GM23248 (cell line): ENCODE measurements at regions not wholly inside any gene's neighbourhood (a gene's known extent, or its start where the extent isn't known, plus 50 kb on each side); places are given as distances from the start of the nearest gene placed in this dataset.

Experiments used
- DNase-seq: peaks from one replicate; pipeline ENCODE4 v3.0.0-alpha.2; 2015
- H2AFZ ChIP-seq: fragments of 200-600 bp; sonication (generic); 2 replicates; pipeline ENCODE4 v1.6.1; 2016; ENCODE audit warnings: antibody characterized with exemption
- H3F3A ChIP-seq: fragments of 200-600 bp; sonication (generic); 2 replicates; pipeline ENCODE4 v1.6.1; 2016; ENCODE audit warnings: mild to moderate bottlenecking, antibody characterized with exemption, mixed run types; ENCODE audit not compliant: insufficient read depth
- H3K27ac ChIP-seq: fragments of 200-600 bp; sonication (generic); 2 replicates; pipeline ENCODE4 v1.5.1; 2016; ENCODE audit warnings: mild to moderate bottlenecking
- H3K27me3 ChIP-seq: fragments of 200-600 bp; sonication (generic); replicated peaks from 2 replicates; pipeline ENCODE4 v1.6.1; 2016; ENCODE audit warnings: mild to moderate bottlenecking; ENCODE audit not compliant: insufficient read depth
- H3K36me3 ChIP-seq: fragments of 200-600 bp; sonication (generic); 2 replicates; pipeline ENCODE4 v1.6.1; 2016; ENCODE audit warnings: low read depth, mild to moderate bottlenecking
- H3K4me1 ChIP-seq: fragments of 200-600 bp; sonication (generic); 2 replicates; pipeline ENCODE4 v1.6.1; 2016; ENCODE audit warnings: mild to moderate bottlenecking; ENCODE audit not compliant: insufficient read depth
- H3K4me2 ChIP-seq: fragments of 200-600 bp; sonication (generic); one replicate; pipeline ENCODE4 v1.6.1; 2016; ENCODE audit warnings: mild to moderate bottlenecking; ENCODE audit not compliant: unreplicated experiment
- H3K4me3 ChIP-seq: fragments of 200-600 bp; sonication (generic); 2 replicates; pipeline ENCODE4 v1.5.1; 2016; ENCODE audit warnings: mild to moderate bottlenecking
- H3K79me2 ChIP-seq: fragments of 200-600 bp; sonication (generic); 2 replicates; pipeline ENCODE4 v1.6.1; 2016; ENCODE audit warnings: mild to moderate bottlenecking; ENCODE audit not compliant: insufficient read depth
- H3K9ac ChIP-seq: fragments of 200-600 bp; sonication (generic); 2 replicates; pipeline ENCODE4 v1.6.1; 2016; ENCODE audit warnings: mild to moderate bottlenecking
- H3K9me2 ChIP-seq: fragments of 200-600 bp; sonication (generic); 2 replicates; pipeline ENCODE4 v1.6.1; 2016; ENCODE audit warnings: mixed run types, mild to moderate bottlenecking, moderate library complexity; ENCODE audit not compliant: insufficient read depth
- H3K9me3 ChIP-seq: fragments of 200-600 bp; sonication (generic); one replicate; pipeline ENCODE4 v1.6.1; 2017; ENCODE audit warnings: low read depth
- H4K20me1 ChIP-seq: fragments of 200-600 bp; sonication (generic); 2 replicates; pipeline ENCODE4 v1.6.0; 2016; ENCODE audit not compliant: insufficient read depth
- EZH2 ChIP-seq: fragments of 200-600 bp; sonication (generic); IDR thresholded peaks from 2 replicates; pipeline ENCODE4 v1.6.1; 2018; ENCODE audit warnings: antibody characterized with exemption, mild to moderate bottlenecking; ENCODE audit not compliant: insufficient read depth, poor library complexity, severe bottlenecking
- EZH2phosphoT487 ChIP-seq: fragments of 200-600 bp; sonication (generic); IDR thresholded peaks from 2 replicates; pipeline ENCODE4 v1.6.1; 2018; ENCODE audit warnings: antibody characterized with exemption, moderate library complexity, mild to moderate bottlenecking, low read depth; ENCODE audit not compliant: insufficient read depth
- WGBS, 2 experiments: methylation state at CpG; one replicate each; pipeline ENCODE4 v1.1.6; 2015 to 2017; ENCODE audit warnings: low lambda C conversion rate in 2 of 2, low coverage in 1 of 2; ENCODE audit errors: missing lambda C conversion rate in 2 of 2; 5-methylcytosine and 5-hydroxymethylcytosine counted together
- in situ Hi-C: fragments of 300-500 bp; cut with MboI; formaldehyde crosslinking; loops from 2 replicates; pipeline ENCODE4 v1.15.0; 2020

DNA sequence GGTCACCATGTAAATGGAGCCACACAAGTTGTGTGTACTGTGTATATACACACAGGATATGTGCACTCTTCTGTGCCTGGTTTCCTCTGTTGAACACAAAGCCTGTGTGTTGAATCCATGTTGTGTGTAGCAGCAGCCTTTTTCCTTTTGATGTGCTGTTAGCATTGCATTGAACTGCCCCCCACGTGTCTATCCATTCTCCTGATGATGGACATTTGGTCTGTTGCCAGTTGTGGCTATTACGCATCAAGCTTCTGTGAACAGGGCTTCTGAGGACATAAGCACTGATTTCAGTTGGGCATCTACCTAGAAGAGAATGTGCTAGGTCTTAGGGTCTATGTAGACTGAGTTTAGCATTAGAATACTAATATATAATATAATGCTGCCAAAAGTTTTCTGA, 77.4 kb downstream of the LSM3 start:
- Histone ChIP-seq H3K9me3 (no peaks in the 10 kb centered on the region), H3K36me3 (no peaks in the 10 kb centered on the region), H3K79me2 (no peaks in the 10 kb centered on the region), H3K27ac (no peak overlapping the region), H3K4me1 (peaks cover 7% of the 10 kb centered on the region), H3K4me2 (no peak overlapping the region), H3K9me2 (no peaks in the 10 kb centered on the region), H2AFZ (no peak overlapping the region), H3K9ac (no peak overlapping the region), H4K20me1 (no peaks in the 10 kb centered on the region), H3K4me3 (no peak overlapping the region), H3F3A (no peaks in the 10 kb centered on the region), H3K27me3 (no peaks in the 10 kb centered on the region)
- in situ Hi-C loops: no loop called here
- TF ChIP-seq EZH2phosphoT487 (no peak), EZH2 (no peak)
- no peak for DNase-seq
- WGBS, 2 experiments: 91 to 97% methylated on average over 2 of the region's 2 CpGs

DNA sequence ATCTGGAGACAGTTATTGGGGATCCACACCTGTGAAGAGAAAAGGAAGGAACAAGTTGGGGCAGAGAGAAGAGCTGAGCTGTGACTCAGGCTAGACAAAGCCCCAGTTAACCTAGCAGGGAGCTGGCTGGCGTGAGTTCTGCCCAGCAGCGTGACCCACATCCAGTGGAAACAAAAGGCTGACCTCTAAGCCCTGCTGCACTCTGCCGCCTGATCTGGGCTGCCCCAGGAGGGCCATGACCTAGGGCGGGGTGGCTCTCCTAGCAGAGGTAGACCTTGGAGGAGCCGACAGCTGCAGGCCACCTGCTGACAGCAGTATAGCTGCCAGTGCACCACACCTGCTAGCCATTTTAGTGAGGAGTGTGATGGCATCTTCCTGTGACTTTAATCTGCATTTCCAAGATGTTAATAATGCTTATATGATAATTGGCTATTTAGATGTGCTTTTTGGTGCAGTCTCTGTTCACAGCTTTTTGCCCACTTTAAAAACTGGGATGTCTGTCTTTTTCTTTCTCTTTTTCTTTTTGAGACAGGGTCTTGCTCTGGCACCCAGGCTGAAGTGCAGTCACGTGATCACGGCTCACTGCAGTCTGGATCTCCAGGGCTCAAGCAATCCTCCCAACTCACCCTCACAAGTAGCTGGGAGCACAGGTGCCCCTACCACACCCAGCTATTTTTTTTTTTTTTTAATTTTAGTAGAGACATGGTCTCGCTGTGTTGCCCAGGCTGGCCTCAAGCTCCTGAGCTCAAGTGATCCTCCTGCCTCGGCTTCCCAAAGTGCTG, 78.1 kb downstream of the LSM3 start:
- in situ Hi-C loops: no loop called here

DNA sequence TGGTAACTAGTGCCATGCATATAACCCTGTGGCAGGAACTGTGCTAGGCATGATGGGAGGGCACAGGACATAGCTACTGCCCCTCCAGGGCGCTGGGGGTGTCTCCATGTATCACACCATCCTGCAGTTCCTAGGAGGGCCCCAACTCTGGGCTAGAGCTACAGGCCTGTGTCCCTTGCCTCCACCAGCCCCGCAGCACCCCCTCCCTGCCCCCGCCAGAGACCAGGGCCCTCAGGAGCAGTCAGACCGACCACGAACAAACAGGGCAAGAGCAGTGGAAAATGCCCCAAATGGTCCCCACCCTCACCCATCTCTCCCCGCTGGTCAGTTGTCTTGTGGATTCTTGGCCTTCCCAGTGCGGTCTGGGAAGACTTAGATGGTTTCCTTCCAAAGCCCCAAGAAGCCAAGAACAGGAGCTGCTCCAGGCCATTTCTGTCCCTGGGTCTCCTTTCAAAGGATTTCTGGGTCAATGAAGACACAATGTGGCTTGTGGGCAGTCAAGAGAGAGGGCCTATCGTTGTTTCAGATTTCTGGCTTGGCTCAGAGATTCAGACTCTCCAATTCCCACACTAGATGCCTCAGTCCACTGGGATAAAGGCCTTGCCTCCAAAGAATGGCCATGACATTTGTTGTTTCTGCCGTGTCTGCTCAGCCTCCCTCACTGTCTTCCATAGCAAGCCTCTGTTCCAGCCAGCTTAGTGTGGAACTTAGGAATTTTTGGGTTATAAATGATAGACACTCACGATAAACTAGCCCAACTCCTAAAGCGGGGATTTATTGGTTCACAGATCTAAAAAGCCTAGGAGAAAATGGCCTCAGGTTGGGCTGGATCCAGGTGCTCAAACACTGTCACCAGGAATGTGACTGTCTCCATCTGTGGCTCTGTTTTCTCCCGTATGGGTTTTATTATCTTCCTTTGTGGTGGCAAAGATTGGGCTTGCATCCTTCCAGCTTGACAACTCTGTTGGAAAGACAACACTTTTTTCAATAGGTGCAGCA, 80.6 kb downstream of the LSM3 start:
- no peak overlapping the region for H3K27ac ChIP-seq
- no peaks in the 10 kb centered on the region for H3K4me1 ChIP-seq
- no peak overlapping the region for H3K9ac ChIP-seq
- H3K27me3 ChIP-seq: no peaks in the 10 kb centered on the region
- H3K4me2 ChIP-seq: no peak overlapping the region
- H3F3A ChIP-seq: no peaks in the 10 kb centered on the region
- no peaks in the 10 kb centered on the region for H3K9me3 ChIP-seq
- no peak for DNase-seq
- no peaks in the 10 kb centered on the region for H3K36me3 ChIP-seq
- TF ChIP-seq EZH2phosphoT487 (no peak), EZH2 (no peak)
- in situ Hi-C loops: no loop called here
- H3K9me2 ChIP-seq: no peaks in the 10 kb centered on the region
- no peak overlapping the region for H2AFZ ChIP-seq
- no peak overlapping the region for H3K4me3 ChIP-seq
- H4K20me1 ChIP-seq: no peaks in the 10 kb centered on the region
- WGBS, 2 experiments: 67 to 70% methylated on average over 10 to 12 of the region's 12 CpGs
- H3K79me2 ChIP-seq: no peaks in the 10 kb centered on the region

More for the DNA sequence above, 78.1 kb downstream of the LSM3 start:
- no peak for DNase-seq
- H3F3A ChIP-seq: no peaks in the 10 kb centered on the region
- no peaks in the 10 kb centered on the region for H3K27me3 ChIP-seq
- TF ChIP-seq EZH2phosphoT487 (no peak), EZH2 (no peak)
- H3K9me2 ChIP-seq: no peaks in the 10 kb centered on the region
- 74 to 80% methylated on average over 9 of the region's 9 CpGs for whole genome bisulfite sequencing, 2 experiments
- no peak overlapping the region for H3K27ac ChIP-seq
- no peaks in the 10 kb centered on the region for H3K79me2 ChIP-seq
- H3K4me3 ChIP-seq: no peak overlapping the region
- peaks cover 7% of the 10 kb centered on the region for H3K4me1 ChIP-seq
- no peak overlapping the region for H3K4me2 ChIP-seq
- H3K9ac ChIP-seq: no peak overlapping the region
- no peaks in the 10 kb centered on the region for H3K9me3 ChIP-seq
- no peaks in the 10 kb centered on the region for H4K20me1 ChIP-seq
- H3K36me3 ChIP-seq: no peaks in the 10 kb centered on the region
- no peak overlapping the region for H2AFZ ChIP-seq

DNA sequence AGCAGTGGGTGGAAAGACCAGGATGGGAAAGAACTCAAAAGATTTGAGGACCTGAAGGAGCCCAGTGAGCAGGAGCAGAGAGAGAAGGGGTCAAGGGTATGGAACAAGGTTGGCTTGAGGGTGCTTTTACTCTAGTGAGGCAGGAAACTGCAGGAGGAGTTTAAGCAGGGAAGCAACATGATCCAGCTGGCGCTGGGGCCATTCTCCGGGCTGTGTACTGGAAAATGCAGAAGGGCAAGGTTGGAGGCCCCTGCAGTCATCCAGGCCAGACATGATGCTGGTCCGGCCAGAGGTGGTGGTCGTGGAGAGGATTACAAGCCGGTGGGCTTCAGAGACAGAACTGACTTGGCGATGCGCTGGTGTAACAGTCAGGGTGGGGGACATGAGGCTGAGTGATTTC, 81.8 kb downstream of the LSM3 start:
- no peak overlapping the region for H3K4me3 ChIP-seq
- no peak overlapping the region for H2AFZ ChIP-seq
- no peaks in the 10 kb centered on the region for H4K20me1 ChIP-seq
- no peaks in the 10 kb centered on the region for H3K4me1 ChIP-seq
- no peaks in the 10 kb centered on the region for H3K9me2 ChIP-seq
- no peaks in the 10 kb centered on the region for H3K79me2 ChIP-seq
- DNase-seq: no peak
- in situ Hi-C loops: loop anchor here (5.0 kb wide), 1 partner anchor 202 kb away; no protein-coding TSS in a partner anchor
- no peaks in the 10 kb centered on the region for H3K9me3 ChIP-seq
- no peaks in the 10 kb centered on the region for H3K27me3 ChIP-seq
- TF ChIP-seq EZH2phosphoT487 (no peak), EZH2 (no peak)
- no peak overlapping the region for H3K9ac ChIP-seq
- H3K27ac ChIP-seq: no peak overlapping the region
- no peaks in the 10 kb centered on the region for H3F3A ChIP-seq
- no peaks in the 10 kb centered on the region for H3K36me3 ChIP-seq
- 62 to 69% methylated on average over 7 of the region's 7 CpGs for WGBS, 2 experiments
- no peak overlapping the region for H3K4me2 ChIP-seq
